ENCODE measurements at regions not wholly inside any gene's neighbourhood (a gene's known extent, or its start where the extent isn't known, plus 50 kb on each side); places are given as distances from the start of the nearest gene placed in this dataset.

- TF ChIP-seq, protein P1, sequence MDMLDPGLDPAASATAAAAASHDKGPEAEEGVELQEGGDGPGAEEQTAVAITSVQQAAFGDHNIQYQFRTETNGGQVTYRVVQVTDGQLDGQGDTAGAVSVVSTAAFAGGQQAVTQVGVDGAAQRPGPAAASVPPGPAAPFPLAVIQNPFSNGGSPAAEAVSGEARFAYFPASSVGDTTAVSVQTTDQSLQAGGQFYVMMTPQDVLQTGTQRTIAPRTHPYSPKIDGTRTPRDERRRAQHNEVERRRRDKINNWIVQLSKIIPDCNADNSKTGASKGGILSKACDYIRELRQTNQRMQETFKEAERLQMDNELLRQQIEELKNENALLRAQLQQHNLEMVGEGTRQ (IDR thresholded peaks at IDR 0.05; ENCODE audit: borderline replicate concordance, low read depth, low read length) = no peak
- TF ChIP-seq POLR2AphosphoS5 (IDR thresholded peaks at IDR 0.05; ENCODE audit: low read depth, low read length) (no peak), CTCF (IDR thresholded peaks at IDR 0.05) (no peak), REST (IDR thresholded peaks at IDR 0.05; ENCODE audit: low read depth, low read length) (no peak), JUND (IDR thresholded peaks at IDR 0.05) (no peak)
Observed at GRCh38 chr5:68110894-68111293, 104.7 kb upstream of the PIK3R1 start.
